GM19467 (cell line): ENCODE measurements at regions not wholly inside any gene's neighbourhood (a gene's known extent, or its start where the extent isn't known, plus 50 kb on each side); places are given as distances from the start of the nearest gene placed in this dataset.

Source experiments
- ATAC-seq: cut with Tn5 transposase; IDR thresholded peaks from one replicate; pipeline ENCODE4 v1.9.1; 2021; ENCODE audit warnings: mild to moderate bottlenecking, moderate library complexity; ENCODE audit not compliant: unreplicated experiment

DNA sequence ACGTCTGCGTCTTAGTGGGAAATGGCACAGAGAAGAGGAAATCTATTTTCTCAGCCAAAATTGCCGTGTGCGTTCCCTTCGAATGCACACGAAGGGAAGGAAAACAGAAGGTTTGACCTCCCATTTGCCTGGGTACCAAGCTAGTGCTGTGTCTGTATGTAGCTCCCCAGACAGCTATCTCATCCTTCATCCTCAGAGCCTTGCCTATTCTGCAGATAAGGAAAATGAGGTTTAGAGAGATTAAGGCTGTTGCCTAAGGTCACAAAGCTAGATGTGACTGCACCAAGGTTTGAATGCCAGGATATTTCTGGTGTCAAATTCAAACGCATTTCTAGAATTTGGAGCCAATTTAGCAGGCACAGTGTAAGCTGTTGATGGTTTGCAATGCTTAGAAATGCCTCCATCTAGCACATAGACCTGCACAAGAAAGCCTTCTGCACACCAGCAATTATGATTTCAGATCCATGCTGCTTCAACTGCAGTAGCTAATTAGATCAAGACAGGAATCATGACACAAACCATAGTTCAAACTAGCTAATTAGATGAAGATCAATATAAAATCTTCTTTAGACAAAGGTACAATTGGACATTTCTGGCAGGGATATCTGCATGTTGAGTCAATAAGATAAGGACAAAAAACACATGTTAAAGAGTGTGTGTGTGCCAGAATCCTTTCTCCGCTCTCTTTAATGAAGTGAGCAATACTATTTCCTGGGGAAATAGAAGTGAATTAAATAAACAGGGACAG, 115.1 kb downstream of the CMPK2 start:
- no peak for ATAC-seq

- ATAC-seq: no peak
Observed at GRCh38 chr2:6754419-6754818, 111.3 kb downstream of the CMPK2 start.

DNA sequence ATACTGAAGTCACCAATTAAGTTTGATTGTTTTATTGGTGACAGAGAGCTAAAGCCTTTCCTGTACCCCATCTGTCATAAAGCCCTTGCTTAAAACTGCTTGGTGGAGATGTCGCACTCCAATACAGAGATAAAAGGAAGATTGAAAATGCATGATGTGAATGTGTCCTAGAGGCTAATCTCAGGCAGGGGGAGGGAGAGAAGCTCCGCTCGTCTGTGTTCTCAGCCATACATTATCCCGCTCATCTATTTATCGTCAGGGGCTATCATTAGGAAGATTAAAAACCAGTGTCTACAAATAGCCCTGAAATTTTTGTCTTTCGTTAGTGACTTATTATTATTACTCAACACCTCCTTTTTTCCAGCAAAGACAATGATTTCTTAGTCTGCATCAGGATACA, 110.3 kb downstream of the CMPK2 start:
- no peak for ATAC-seq

- ATAC-seq: no peak
Observed at GRCh38 chr2:6757215-6757614, 108.5 kb downstream of the CMPK2 start.

DNA sequence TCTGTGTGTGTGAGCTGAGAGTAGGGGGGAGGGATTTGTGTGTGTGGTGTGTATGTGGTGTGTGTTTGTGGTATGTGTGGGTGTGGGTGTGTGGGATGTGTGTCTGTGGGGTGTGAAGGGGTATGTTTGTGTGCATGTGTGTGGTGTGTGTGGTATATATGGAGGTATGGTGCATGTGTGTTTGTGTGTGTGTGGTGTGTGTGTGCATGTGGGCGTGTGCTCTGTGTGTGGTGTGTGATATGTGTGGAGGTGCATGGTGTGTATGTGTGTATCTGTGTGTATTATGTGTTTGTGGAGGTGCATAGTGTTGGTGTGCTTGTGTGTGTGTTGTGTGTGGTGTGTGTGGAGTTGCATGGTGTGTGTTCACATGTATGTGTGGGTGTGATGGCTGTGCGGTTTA, 106.0 kb downstream of the CMPK2 start:
- no peak for ATAC-seq

GRCh38 chr2:6760132-6760531, 105.6 kb downstream of the CMPK2 start:
- no peak for ATAC-seq

DNA sequence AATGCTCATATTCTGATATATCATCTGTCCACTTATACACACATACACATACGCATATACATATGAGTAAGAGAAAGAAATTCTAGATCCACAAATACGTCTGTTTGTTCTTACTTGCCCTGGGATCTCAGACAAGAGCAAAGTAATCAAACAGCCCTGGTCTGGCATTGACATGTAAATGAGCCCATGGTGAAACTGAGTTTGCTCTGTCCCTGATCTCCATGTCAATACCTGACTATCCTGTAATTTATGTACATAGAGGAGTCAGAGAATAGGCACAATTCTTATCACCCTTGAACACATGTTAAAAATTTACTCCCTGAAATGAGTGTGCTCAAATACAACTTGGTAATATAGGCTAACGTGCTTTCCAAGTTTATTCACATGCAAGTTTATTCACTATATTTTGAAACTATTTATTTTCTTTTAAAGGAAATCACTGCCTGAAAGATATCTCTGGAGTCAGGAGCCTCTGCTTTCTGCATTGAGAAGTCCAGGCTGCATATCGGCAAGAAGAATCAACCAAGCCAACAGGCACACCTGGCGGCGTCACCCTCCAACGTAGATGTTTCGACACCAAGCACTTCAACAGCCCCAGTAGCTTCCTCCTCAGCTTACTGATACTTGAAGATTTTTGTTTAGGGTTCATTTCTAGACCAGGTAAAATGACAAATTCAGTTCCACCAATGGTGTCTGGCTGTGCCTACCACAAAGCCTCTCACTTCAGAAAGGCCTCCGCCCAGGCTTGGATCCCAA, 100.6 kb downstream of the CMPK2 start:
- no peak for ATAC-seq

DNA sequence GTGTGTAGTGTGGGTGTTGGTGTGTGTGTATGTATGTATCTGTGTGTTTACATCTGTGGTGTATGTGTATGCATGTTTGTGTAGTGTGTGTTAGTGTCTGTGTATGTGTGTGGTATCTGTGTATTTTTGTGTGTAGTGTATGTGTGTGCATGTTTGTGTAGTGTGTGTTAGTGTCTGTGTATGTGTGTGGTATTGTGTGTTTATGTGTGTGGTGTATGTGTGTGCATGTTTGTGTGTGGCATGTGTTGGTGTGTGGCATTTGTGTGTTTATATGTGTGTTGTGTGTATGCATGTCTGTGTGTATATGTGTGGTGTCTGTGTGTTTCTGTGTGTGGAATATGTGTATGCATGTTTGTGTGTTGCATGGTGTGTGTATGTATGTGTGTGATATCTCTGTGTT, 96.4 kb downstream of the CMPK2 start:
- no peak for ATAC-seq

DNA sequence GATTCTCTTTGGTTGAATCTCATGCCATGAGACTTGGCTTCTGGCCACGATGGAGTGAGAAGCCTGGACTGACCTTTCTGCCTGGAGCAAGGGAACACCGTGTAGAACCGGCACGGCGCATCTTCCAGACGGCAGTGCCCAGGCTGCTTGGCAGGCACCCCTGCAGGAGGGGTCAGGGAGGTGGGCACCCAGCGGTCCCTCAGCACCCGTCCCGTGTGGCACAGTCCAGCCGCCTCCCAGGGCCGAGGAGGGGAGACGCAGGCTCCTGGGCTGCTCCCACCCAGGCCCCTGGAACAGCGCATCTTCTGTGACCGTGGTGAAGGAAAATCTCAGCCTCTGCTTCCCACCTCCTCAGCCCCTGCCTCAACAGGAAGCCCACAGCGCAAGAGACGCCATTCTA, 95.7 kb downstream of the CMPK2 start:
- no peak for ATAC-seq

- no peak for ATAC-seq
Observed at GRCh38 chr2:6771634-6772611, 93.8 kb downstream of the CMPK2 start.

GRCh38 chr2:6773007-6773693, 92.6 kb downstream of the CMPK2 start:
- peak; percentile 96 for ATAC-seq

GRCh38 chr2:6773694-6774044, 92.0 kb downstream of the CMPK2 start:
- no peak for ATAC-seq

DNA sequence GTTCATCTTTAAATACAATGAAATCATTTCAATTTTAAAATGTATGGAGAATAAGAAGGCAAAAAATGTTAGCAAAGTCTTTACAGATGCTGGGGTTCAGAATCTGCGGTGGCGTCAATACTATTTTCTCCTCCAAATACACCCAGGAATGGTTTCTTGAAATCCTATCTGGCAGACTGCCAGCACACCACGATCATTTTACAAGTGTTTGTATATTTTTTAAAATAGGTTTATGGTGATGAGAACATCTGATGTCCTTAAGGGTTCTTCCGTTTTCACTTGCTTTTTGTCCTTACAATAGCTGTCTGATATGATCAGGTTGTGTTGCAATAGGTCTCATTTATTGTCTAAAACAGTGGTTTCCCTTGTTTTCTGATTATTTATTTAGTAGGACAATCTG, 89.6 kb downstream of the CMPK2 start:
- no peak for ATAC-seq

DNA sequence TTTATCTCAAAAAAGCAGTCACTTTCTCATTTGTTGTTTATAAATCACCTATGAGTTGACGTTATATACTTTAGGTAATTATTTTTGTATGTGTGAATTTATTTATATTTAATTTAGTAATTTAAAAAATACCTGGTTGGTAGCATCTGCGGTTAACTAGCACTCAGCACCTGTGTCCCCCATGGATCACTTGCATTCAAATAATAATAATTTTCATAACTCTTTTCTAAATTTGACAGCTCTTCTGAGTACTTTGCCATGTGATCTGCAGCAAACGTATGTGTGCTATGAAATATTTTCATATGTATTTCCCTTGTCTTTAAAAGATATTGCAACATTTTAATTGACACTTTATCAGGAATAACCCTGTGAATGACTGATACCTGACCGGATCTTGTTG, 88.1 kb downstream of the CMPK2 start:
- ATAC-seq: no peak

DNA sequence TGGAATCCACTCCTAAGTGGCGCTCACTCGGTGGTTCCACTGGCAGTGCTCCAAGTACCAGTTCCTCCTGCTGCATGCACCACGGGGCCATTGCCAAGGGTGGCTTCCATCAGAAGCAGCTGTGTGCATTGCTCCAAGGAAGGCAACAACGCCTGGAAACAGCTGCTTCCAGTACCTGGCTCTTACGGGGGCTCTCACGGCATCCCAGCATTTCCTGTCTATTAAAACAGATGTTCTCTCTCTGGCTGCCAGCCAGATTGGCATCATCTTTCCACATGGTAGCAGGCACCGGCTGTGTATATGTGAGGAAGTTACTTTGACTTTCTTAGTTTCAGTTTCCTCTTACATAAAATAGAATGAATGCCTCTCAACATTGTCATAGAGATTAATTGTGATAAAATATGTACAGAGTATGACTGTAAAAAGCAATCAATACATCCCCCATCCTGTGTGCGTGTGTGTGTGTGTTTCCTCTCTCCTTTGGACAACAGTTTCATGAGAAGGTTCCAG, 84.9 kb downstream of the CMPK2 start:
- ATAC-seq: peak; percentile 85

- no peak for ATAC-seq
Observed at GRCh38 chr2:6782517-6783237, 83.0 kb downstream of the CMPK2 start.

DNA sequence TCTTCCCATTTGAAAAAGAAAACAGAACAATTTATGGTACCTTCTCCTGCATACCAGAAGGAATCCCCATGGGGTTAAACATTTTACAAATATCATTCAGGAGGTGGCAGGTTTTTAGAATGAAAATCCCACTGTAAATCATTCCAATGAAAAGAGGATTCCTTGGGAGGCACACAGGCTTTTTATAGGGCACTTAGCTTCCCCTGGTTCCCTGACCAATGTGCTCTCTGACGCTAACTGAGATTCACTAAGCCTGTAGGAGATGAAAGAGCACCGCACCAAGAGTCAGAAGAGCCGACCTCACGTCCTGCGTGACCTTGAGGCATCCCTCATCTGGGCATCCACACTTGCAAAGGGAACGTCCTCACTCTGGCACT, 82.5 kb downstream of the CMPK2 start:
- ATAC-seq: no peak

DNA sequence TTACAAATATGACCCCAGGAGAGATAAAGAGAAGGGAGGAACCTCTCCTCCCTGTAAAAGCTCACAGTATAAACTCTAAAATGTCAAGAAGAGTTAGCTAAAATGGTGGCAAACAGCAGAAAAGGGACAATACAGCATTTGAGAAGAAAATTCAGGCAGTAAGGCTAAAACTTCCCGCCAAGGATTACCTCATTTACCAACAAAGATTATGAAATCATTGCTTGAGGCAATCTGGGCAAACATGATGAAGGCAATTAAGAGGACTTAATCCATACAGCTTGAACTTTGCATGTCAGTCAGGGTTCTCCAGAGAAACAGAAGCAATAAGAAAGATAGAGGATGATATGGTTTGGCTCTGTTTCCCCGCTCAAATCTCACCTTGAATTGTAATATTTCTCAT, 81.4 kb downstream of the CMPK2 start:
- no peak for ATAC-seq

- ATAC-seq: no peak
Observed at GRCh38 chr2:6785493-6785892, 80.2 kb downstream of the CMPK2 start.

- ATAC-seq: no peak
Observed at GRCh38 chr2:6787376-6787775, 78.3 kb downstream of the CMPK2 start.
